ENCODE measurements at regions not wholly inside any gene's neighbourhood (a gene's known extent, or its start where the extent isn't known, plus 50 kb on each side); places are given as distances from the start of the nearest gene placed in this dataset.

DNA sequence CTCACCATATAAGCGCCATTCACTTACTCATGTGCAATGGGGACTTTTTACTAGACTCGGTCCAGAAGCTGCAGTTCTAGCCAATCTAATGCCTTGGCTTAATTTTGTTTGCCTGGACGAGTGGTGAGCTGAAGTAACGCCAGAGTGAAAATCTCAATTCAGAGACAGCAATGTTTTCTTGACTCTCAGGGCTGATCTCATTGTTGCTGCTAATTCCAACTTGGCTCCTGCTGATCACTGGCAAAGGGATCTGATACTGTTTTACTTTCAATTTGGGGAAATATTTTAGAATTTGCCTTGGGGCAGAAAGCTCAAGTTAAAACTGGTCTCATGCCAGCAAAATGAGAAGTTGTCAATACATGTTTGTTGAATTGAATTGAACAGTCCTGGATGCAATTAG lies 906.6 kb upstream of the CDH2 start:
- POLR2A ChIA-PET (ENCODE audit: partially characterized antibody): interaction anchor here (0.6 kb wide), 1 partner anchor 103 kb away, joined by 3 read pairs; no protein-coding TSS in a partner anchor
- Histone ChIP-seq H2AFZ (ENCODE audit: low read length) (no peak overlapping the region), H2BK12ac (ENCODE audit: low read depth, low read length) (no peak overlapping the region), H2AK5ac (ENCODE audit: low read depth, low read length) (no peak overlapping the region), H4K8ac (ENCODE audit: extremely low read depth, insufficient read depth, low read length) (no peak overlapping the region), H2BK120ac (replicated peaks; ENCODE audit: low read depth, low read length) (no peak overlapping the region), H4K91ac (replicated peaks; ENCODE audit: insufficient read length, low read length) (no peak overlapping the region), H3K36me3 (ENCODE audit: control insufficient read depth in 2 of 4, insufficient read depth in 4 of 4, low read length in 3 of 4) (no peaks in the 10 kb centered on the region), H4K20me1 (replicated peaks in 1 of 2; ENCODE audit: control insufficient read depth in 1 of 2, insufficient read depth in 2 of 2, low read length in 2 of 2) (no peaks in the 10 kb centered on the region), H3K9ac (replicated peaks in 1 of 4; ENCODE audit: extremely low read depth in 1 of 4, low read depth in 3 of 4, low read length in 3 of 4) (no peak overlapping the region; a peak in 1 of 7 replicates), H3K27ac (ENCODE audit: low read depth, low read length) (no peak overlapping the region), H2BK5ac (ENCODE audit: low read depth, low read length) (no peak overlapping the region), H3K9me3 (ENCODE audit: insufficient read depth in 2 of 2, low read depth in 1 of 2, low read length in 1 of 2) (no peaks in the 10 kb centered on the region), H3K79me2 (ENCODE audit: control insufficient read depth in 1 of 2, insufficient read depth in 2 of 2, low read length in 2 of 2) (no peaks in the 10 kb centered on the region), H3K4me3 (ENCODE audit: extremely low read depth in 1 of 4, insufficient read depth in 2 of 4, low read depth in 3 of 4, low read length in 4 of 4) (no peak overlapping the region), H3K56ac (replicated peaks; ENCODE audit: insufficient read length, low read depth, low read length) (no peak overlapping the region), H3K18ac (ENCODE audit: extremely low read depth, low read length) (no peak overlapping the region), H3K23ac (ENCODE audit: insufficient read length) (no peak overlapping the region), H3K27me3 (replicated peaks in 1 of 4; ENCODE audit: control insufficient read depth in 3 of 4, extremely low read depth in 1 of 4, insufficient read depth in 3 of 4, low read length in 3 of 4) (no peaks in the 10 kb centered on the region), H4K5ac (ENCODE audit: insufficient read length, low read depth, low read length) (no peak overlapping the region), H3K4ac (replicated peaks; ENCODE audit: insufficient read length, low read depth, low read length) (no peak overlapping the region), H3K4me2 (ENCODE audit: insufficient read depth in 1 of 2, low read depth in 2 of 2, low read length in 2 of 2) (no peak overlapping the region), H3K79me1 (ENCODE audit: low read depth, low read length) (no peaks in the 10 kb centered on the region), H3K23me2 (ENCODE audit: low read depth, low read length) (no peaks in the 10 kb centered on the region), H2BK20ac (ENCODE audit: low read length) (no peak overlapping the region), H2BK15ac (ENCODE audit: low read length) (no peak overlapping the region), H3K14ac (ENCODE audit: insufficient read length) (no peak overlapping the region), H3K4me1 (replicated peaks in 1 of 4; ENCODE audit: control insufficient read depth in 3 of 4, insufficient read depth in 4 of 4, low read length in 3 of 4) (no peaks in the 10 kb centered on the region)
- DNase-seq (ENCODE audit: low read depth in 1 of 2, low spot score in 2 of 2): no peak
- 88% methylated on average over 4 of the region's 4 CpGs; no CpG with 5 or more reads in 1 of the 2 experiments for WGBS, 2 experiments (ENCODE audit: extremely low coverage in 1 of 2, insufficient coverage in 1 of 2, insufficient read length in 1 of 2, insufficient replicate concordance in 2 of 2, low coverage in 1 of 2, low lambda C conversion rate in 2 of 2, missing lambda C conversion rate in 1 of 2)
- CTCF ChIA-PET (ENCODE audit: partially characterized antibody): no interaction called here
- TF ChIP-seq SUZ12 (IDR thresholded peaks at IDR 0.05; ENCODE audit: low read length): no peak
- TF ChIP-seq, protein P1, sequence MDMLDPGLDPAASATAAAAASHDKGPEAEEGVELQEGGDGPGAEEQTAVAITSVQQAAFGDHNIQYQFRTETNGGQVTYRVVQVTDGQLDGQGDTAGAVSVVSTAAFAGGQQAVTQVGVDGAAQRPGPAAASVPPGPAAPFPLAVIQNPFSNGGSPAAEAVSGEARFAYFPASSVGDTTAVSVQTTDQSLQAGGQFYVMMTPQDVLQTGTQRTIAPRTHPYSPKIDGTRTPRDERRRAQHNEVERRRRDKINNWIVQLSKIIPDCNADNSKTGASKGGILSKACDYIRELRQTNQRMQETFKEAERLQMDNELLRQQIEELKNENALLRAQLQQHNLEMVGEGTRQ (IDR thresholded peaks at IDR 0.05; ENCODE audit: low read length): no peak
- no peak for TF ChIP-seq RNF2 (IDR thresholded peaks at IDR 0.05; ENCODE audit: borderline replicate concordance, low read depth, low read length, missing control alignments, poor library complexity, severe bottlenecking)
- no peak for TF ChIP-seq TEAD4 (IDR thresholded peaks at IDR 0.05; ENCODE audit: low read depth, low read length)
- TF ChIP-seq POLR2A (IDR thresholded peaks at IDR 0.05; ENCODE audit: control extremely low read depth in 1 of 2, low read depth in 2 of 2, low read length in 2 of 2): no peak
- no peak for TF ChIP-seq SP2 (IDR thresholded peaks at IDR 0.05; ENCODE audit: low read length)
- TF ChIP-seq HDAC2 (IDR thresholded peaks at IDR 0.05; ENCODE audit: borderline replicate concordance in 1 of 2, low read depth in 2 of 2, low read length in 2 of 2): no peak
- no peak for TF ChIP-seq SIX5 (IDR thresholded peaks at IDR 0.05; ENCODE audit: low read depth, low read length)
- TF ChIP-seq YY1 (IDR thresholded peaks at IDR 0.05; ENCODE audit: low read depth, low read length): no peak
- no peak for TF ChIP-seq JUN (IDR thresholded peaks at IDR 0.05; ENCODE audit: low read depth, low read length)
- TF ChIP-seq CBX5 (IDR thresholded peaks at IDR 0.05; ENCODE audit: low read depth, low read length): no peak
- TF ChIP-seq TAF7 (optimal IDR thresholded peaks at IDR 0.05; ENCODE audit: borderline replicate concordance, low read depth, low read length): no peak
- FAIRE-seq: no peak
